NCI-H460 (cell line): ENCODE measurements at regions not wholly inside any gene's neighbourhood (a gene's known extent, or its start where the extent isn't known, plus 50 kb on each side); places are given as distances from the start of the nearest gene placed in this dataset.
"Not testable (repeated sequence)": the region's sequence is repeated elsewhere in the genome, so short reads cannot be mapped to it uniquely, and the experiment has no call there.

Experiments used
- DNase-seq: peaks from one replicate; pipeline ENCODE4 v3.0.0-alpha.2; 2016; ENCODE audit warnings: low read depth; ENCODE audit errors: extremely low read depth

DNA sequence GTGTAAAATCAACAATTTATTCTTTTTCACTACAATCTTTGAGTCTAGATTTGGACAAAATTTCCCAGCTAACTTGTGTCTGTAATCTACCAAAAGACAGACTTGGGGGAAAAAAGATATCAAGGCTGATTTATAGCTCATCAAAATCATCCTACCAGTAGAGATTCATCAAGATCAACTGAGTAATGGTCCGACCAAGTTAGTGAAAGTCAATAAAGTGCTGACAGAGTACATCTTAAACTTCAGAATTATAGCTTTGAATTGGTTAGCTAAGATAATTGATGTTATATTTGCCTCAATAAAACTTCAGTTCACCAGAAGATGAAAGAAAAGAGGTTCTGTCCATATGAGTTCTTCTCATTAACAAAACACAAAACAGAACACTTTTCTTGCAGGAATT is 207.1 kb upstream of the KYNU start:
- DNase-seq, result no peak

DNA sequence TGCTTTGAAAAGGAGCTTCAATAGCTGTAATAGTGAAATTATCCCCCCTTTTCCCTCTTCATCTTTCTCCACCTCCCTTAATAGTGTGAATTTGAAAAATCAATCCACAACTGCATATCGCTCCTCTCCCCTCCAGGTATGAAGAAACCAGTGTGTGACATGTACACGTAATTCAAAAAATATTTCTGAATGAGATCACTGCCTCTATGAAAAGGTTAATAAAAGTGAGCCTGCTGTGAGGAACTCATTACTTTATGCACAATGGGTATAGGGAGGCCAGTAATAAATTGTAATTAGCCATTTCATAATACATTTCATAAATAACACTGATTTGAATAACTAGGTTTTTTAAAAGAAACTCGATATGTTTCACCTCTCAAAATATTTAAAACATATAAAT is 209.0 kb upstream of the KYNU start:
- DNase-seq, result no peak

GRCh38 chr2:142665241-142665640 is 212.2 kb upstream of the KYNU start:
- DNase-seq, result no peak

DNA sequence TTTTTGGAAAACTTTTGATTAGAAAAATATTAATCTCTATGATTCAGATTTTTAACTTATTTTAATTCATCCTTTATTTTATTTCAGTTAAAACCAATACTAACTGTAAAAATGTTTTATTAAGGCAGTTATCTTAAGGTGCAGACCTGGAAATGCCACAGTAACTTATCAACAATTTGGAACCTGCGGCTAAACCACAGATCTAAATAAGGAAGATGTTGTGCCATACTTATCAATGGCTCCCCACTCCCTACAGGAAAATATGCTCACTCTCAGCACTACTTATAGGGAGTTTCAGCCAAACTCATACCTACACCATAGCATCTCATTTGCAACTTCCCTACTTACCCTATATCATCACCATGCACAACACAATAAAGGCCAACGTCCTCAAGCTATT is 226.9 kb upstream of the KYNU start:
- DNase-seq, result no peak

DNA sequence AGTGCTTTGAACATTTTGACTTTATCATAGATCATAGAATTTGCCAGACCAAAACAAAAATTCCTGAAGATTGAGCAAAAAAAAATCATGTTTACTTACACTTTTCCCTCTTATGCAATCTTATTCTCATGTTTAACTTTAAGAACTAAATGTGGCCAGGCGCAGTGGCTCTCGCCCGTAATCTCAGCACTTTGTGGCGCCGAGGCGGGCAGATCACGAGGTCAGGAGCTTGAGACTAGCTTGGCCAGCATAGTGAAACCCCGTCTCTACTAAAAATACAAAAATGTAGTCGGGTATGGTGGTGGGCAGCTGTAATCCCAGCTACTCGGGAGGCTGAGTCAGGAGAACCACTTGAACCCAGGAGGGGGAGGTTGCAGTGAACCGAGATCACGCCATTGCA is 227.9 kb upstream of the KYNU start:
- DNase-seq, result no peak

- no peak for DNase-seq
Observed at GRCh38 chr2:142642650-142643049, 234.8 kb upstream of the KYNU start.

DNA sequence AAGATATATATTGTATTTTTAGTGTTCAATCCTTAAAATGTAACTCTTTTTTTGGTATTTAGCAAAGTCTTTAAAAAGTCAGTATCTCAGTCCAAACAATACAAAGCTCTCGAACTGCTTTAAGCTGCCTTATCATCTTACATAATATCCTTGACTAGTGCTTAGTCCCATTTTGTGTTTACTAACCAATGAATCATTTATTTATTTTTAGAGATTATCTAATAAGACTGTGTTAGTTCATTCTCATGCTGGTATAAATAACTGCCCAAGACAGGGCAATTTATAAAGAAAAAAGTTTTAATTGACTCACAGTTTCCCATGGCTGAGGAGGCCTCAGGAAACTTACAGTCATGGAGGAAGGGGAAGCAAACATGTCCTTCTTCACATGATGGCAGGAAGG is 248.3 kb upstream of the KYNU start:
- no peak for DNase-seq

DNA sequence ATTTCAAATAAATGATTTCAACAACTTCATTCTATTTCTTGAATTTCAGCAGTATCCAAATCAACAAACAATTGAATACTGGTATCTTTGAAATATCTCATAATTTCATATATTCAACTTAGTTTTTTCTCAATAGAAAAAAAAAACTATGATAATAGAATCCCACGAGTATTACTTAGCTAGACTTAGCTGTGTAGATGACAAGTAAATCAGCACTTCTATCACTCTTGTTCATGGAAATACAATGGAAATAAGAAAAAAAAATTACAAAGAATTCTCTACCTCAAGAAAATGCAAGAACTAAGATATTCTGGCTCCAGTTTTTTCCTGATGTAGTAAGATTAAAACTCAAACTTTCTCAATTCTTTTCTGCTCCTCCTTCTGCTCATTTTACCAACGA is 256.2 kb upstream of the KYNU start:
- DNase-seq, result no peak

- no peak for DNase-seq
Observed at GRCh38 chr2:142617461-142617860, 260.0 kb upstream of the KYNU start.

DNA sequence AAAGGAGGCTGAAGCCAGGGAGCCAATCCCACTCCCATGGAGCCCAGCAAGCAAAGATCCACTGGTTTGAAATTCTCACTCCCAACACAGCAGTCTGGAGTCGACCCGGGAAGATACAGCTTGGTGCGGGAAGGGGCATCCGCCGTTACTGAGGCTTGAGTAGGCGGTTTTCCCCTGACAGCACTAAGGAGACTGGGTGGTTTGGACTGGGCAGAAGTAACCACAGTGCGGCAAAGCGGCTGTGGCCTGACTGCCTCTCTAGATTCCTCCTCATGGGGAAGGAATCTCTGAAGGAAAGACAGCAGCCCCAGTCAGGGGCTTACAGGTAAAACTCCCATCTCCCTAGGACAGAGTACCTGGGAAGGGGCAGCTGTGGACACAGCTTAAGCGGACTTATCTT is 261.6 kb upstream of the KYNU start:
- DNase-seq, result no peak

- not testable (repeated sequence) for DNase-seq
Observed at GRCh38 chr2:142613193-142613592, 264.3 kb upstream of the KYNU start.

GRCh38 chr2:142605421-142605820 is 272.0 kb upstream of the KYNU start:
- no peak for DNase-seq

- DNase-seq, result peak; percentile 11
Observed at GRCh38 chr2:142603759-142604158, 273.7 kb upstream of the KYNU start.

- DNase-seq, result no peak
Observed at GRCh38 chr2:142602418-142602989, 275.0 kb upstream of the KYNU start.

DNA sequence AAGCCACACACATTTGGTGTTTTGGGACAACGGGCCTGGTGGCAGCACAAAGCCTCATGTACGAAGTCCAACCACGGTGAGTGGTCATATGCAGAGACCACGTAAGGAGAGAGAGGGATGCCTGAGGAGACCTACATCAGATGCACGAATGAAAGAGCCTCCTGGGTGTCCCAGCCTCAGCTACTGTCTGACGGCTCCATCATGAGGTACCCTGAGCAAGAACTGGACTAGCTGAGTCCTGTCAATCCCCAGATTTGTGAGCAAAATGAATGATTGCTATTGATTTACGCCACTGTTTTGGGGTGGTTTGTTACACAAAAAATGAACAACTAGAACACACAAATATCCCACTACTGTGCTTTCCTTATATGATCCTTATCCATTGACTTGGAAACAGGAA is 275.7 kb upstream of the KYNU start:
- no peak for DNase-seq

GRCh38 chr2:142599504-142599903 is 278.0 kb upstream of the KYNU start:
- no peak for DNase-seq

DNA sequence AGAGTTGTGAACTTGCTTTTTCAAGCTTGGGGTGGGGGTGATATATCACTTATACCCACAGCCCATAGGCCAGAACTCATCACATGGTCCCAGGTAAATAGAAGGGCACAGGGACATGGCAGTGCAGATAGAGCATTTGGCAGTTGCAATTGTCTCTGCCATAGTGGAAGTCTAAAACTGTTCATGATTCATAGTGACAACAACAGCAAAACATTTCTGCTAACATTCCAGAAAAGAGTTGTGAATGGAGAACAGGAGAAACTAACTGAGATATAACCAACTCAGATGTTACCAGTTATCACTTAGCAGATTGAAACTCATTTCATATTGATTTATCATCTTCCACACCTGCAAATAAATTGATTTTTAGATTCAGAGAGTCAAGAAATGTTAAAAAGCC is 278.6 kb upstream of the KYNU start:
- DNase-seq, result no peak

DNA sequence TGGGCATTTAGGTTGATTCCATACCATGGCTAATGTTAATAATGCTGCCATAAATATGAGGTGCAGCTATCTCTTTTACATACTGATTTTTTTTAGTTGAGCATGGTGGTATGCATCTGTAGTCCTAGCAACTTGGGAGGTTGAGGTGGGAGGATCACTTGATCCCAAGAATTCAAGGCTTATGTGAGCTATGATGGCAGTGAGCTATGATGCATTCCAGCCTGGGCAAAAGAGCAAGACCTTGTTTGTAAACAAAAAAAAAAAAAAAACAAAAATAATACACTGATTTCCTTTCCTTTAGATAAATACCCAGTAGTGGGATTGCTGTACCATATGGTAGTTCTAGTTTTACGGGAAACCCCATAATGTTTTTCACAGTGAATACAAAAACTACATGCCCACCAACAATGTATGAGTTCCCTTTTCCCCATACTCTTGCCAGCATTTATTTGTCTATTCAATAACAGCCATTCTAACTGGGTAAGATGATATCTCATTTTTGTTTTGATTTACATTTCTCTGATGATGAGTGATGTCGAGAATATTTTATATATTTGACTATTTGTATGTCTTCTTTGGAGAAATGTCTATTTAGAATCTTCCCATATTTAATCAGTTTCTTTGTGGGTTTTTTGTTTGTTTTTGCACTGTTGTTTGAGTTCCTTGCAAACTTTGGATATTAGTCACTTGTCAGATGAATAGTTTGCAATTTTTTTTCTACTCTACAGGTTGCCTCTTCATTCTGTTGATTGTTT is 281.0 kb upstream of the KYNU start:
- peak; percentile 2 for DNase-seq

- DNase-seq, result no peak
Observed at GRCh38 chr2:142594935-142595334, 282.5 kb upstream of the KYNU start.

DNA sequence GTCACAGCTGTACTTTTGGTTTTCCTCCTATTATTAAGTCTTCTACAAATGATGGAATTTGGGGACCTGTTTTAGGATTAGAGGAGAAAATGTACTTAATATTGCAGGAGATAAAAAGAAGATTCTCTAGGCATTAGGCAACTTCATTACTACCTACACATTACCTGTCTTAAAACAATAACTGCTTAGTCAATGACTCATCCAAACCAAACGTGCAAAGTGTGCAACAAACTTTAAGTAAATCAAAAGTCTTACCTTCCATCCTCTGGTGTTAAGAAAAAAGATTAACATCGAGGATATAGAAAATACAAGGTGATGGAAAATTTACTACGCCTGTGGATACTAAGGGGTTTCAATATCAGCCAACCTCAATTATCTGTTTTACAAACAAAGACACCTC is 285.3 kb upstream of the KYNU start:
- DNase-seq, result no peak

- DNase-seq, result no peak
Observed at GRCh38 chr2:142591420-142591819, 286.0 kb upstream of the KYNU start.

GRCh38 chr2:142588269-142588668 is 289.2 kb upstream of the KYNU start:
- DNase-seq, result no peak
